Trophoblast cell (in vitro differentiated cells and primary cell): ENCODE measurements at regions not wholly inside any gene's neighbourhood (a gene's known extent, or its start where the extent isn't known, plus 50 kb on each side); places are given as distances from the start of the nearest gene placed in this dataset.

Experiments
- DNase-seq, 2 donors: peaks; one replicate each; pipeline ENCODE4 v3.0.0-alpha.2; 2016
- H2AFZ ChIP-seq: 2 replicates; pipeline ENCODE4 v1.6.1; 2013; ENCODE audit warnings: low read length, moderate library complexity, mild to moderate bottlenecking; ENCODE audit not compliant: insufficient read depth, poor library complexity
- H2AK5ac ChIP-seq: 2 replicates; pipeline ENCODE4 v1.6.1; 2013; ENCODE audit warnings: mild to moderate bottlenecking, low read length
- H2BK120ac ChIP-seq: 2 replicates; pipeline ENCODE4 v1.6.1; 2013; ENCODE audit warnings: low read length, mild to moderate bottlenecking, moderate library complexity; ENCODE audit not compliant: insufficient read depth, poor library complexity
- H2BK12ac ChIP-seq: 2 replicates; pipeline ENCODE4 v1.6.1; 2013; ENCODE audit warnings: mild to moderate bottlenecking, low read length, moderate library complexity
- H2BK5ac ChIP-seq: 2 replicates; pipeline ENCODE4 v1.6.1; 2013; ENCODE audit warnings: low read length, low read depth, moderate library complexity, mild to moderate bottlenecking; ENCODE audit not compliant: poor library complexity
- H3K14ac ChIP-seq: 2 replicates; pipeline ENCODE4 v1.6.1; 2013; ENCODE audit warnings: mild to moderate bottlenecking, low read length
- H3K18ac ChIP-seq: 2 replicates; pipeline ENCODE4 v1.6.1; 2013; ENCODE audit warnings: mild to moderate bottlenecking, low read length
- H3K23ac ChIP-seq: 2 replicates; pipeline ENCODE4 v1.6.1; 2013; ENCODE audit warnings: low read length
- H3K27ac ChIP-seq: 2 replicates; pipeline ENCODE4 v1.5.1; 2013; ENCODE audit warnings: low read depth, mild to moderate bottlenecking, inconsistent platforms, low read length, moderate library complexity
- H3K27me3 ChIP-seq: 2 replicates; pipeline ENCODE4 v1.6.1; 2013; ENCODE audit warnings: inconsistent platforms, mild to moderate bottlenecking, low read length, moderate library complexity; ENCODE audit not compliant: insufficient read depth
- H3K36me3 ChIP-seq, 2 experiments: 1 replicate in 1 of 2; 2 replicates in 1 of 2; pipeline ENCODE4 v1.6.1; 2013; ENCODE audit warnings: low read length in 2 of 2, mild to moderate bottlenecking in 2 of 2, moderate library complexity in 1 of 2; ENCODE audit not compliant: insufficient read depth in 2 of 2, control insufficient read depth in 1 of 2
- H3K4ac ChIP-seq: 2 replicates; pipeline ENCODE4 v1.6.1; 2013; ENCODE audit warnings: low read depth, mild to moderate bottlenecking, low read length, moderate library complexity
- H3K4me1 ChIP-seq, 2 experiments: 1 replicate in 1 of 2; 2 replicates in 1 of 2; pipeline ENCODE4 v1.6.1; 2013; ENCODE audit warnings: low read length in 2 of 2, mild to moderate bottlenecking in 2 of 2, moderate library complexity in 1 of 2; ENCODE audit not compliant: insufficient read depth in 2 of 2, control insufficient read depth in 1 of 2
- H3K4me2 ChIP-seq: 2 replicates; pipeline ENCODE4 v1.6.1; 2013; ENCODE audit warnings: inconsistent platforms, mild to moderate bottlenecking, low read length, moderate library complexity
- H3K4me3 ChIP-seq: 2 replicates; pipeline ENCODE4 v1.5.1; 2013; ENCODE audit warnings: mild to moderate bottlenecking, low read depth, low read length, inconsistent platforms
- H3K79me1 ChIP-seq: one replicate; pipeline ENCODE4 v1.6.1; 2013; ENCODE audit warnings: low read length
- H3K79me2 ChIP-seq: 2 replicates; pipeline ENCODE4 v1.6.1; 2013; ENCODE audit warnings: low read length, mild to moderate bottlenecking; ENCODE audit not compliant: control insufficient read depth, insufficient read depth, poor library complexity
- H3K9ac ChIP-seq: 2 replicates; pipeline ENCODE4 v1.6.1; 2013; ENCODE audit warnings: mild to moderate bottlenecking, low read length
- H3K9me3 ChIP-seq: 2 replicates; pipeline ENCODE4 v1.6.1; 2013; ENCODE audit warnings: low read depth, mild to moderate bottlenecking, control low read depth, inconsistent platforms, low read length; ENCODE audit not compliant: insufficient read depth
- H4K12ac ChIP-seq: 2 replicates; pipeline ENCODE4 v1.6.1; 2013; ENCODE audit warnings: low read depth, mild to moderate bottlenecking, low read length, moderate library complexity
- H4K8ac ChIP-seq: 2 replicates; pipeline ENCODE4 v1.6.1; 2013; ENCODE audit warnings: low read depth, mild to moderate bottlenecking, low read length, moderate library complexity
- H4K91ac ChIP-seq: one replicate; pipeline ENCODE4 v1.6.1; 2013; ENCODE audit warnings: low read depth, mild to moderate bottlenecking, low read length, moderate library complexity
- WGBS: extraction: QIAGEN DNeasy Blood & Tissue Kit; methylation state at CpG from one replicate; pipeline ENCODE4 v1.1.7; 2013; ENCODE audit warnings: missing lambda C conversion rate; ENCODE audit not compliant: insufficient read length, insufficient coverage; ENCODE audit errors: extremely low coverage; 5-methylcytosine and 5-hydroxymethylcytosine counted together

- Histone ChIP-seq H3K14ac (no peak overlapping the region), H4K12ac (no peak overlapping the region), H2AFZ (no peak overlapping the region), H3K18ac (no peak overlapping the region), H3K4me2 (no peak overlapping the region), H2BK120ac (no peak overlapping the region), H3K4me1 (peaks cover 0 to 5% of the 10 kb centered on the region in 2 experiments), H3K9ac (no peak overlapping the region), H4K91ac (peak overlapping the region; percentile 15), H3K36me3 (peaks cover 0 to 2% of the 10 kb centered on the region in 2 experiments), H2BK12ac (peak overlapping the region; percentile 26), H3K23ac (no peak overlapping the region), H3K4me3 (no peak overlapping the region), H2AK5ac (no peak overlapping the region), H4K8ac (no peak overlapping the region), H2BK5ac (no peak overlapping the region), H3K4ac (no peak overlapping the region), H3K27me3 (no peaks in the 10 kb centered on the region), H3K27ac (no peak overlapping the region), H3K9me3 (no peaks in the 10 kb centered on the region), H3K79me2 (no peaks in the 10 kb centered on the region), H3K79me1 (peaks cover under 1% of the 10 kb centered on the region)
- no CpG with 5 or more reads among the region's 1 CpG for WGBS
- no peak for DNase-seq
Measured at GRCh38 chr3:46094506-46094905, 67.2 kb upstream of the XCR1 start.

- peaks cover 0 to 5% of the 10 kb centered on the region in 2 experiments for H3K4me1 ChIP-seq
- no peak overlapping the region for H2BK5ac ChIP-seq
- H3K27me3 ChIP-seq, result no peaks in the 10 kb centered on the region
- no peak overlapping the region for H3K4ac ChIP-seq
- no peak overlapping the region for H3K4me3 ChIP-seq
- H3K79me1 ChIP-seq, result peaks cover 4% of the 10 kb centered on the region
- peaks cover 0 to 2% of the 10 kb centered on the region in 2 experiments for H3K36me3 ChIP-seq
- DNase-seq, result peak; percentile 17 to 59
- no peak overlapping the region for H4K8ac ChIP-seq
- no peaks in the 10 kb centered on the region for H3K9me3 ChIP-seq
- H3K27ac ChIP-seq, result no peak overlapping the region
- H4K12ac ChIP-seq, result no peak overlapping the region
- no peak overlapping the region for H3K9ac ChIP-seq
- no CpG with 5 or more reads among the region's 4 CpGs for WGBS
- H2BK12ac ChIP-seq, result no peak overlapping the region
- no peak overlapping the region for H3K23ac ChIP-seq
- no peak overlapping the region for H4K91ac ChIP-seq
- no peak overlapping the region for H3K18ac ChIP-seq
- no peak overlapping the region for H2BK120ac ChIP-seq
- no peak overlapping the region for H2AK5ac ChIP-seq
- H2AFZ ChIP-seq, result no peak overlapping the region
- no peak overlapping the region for H3K4me2 ChIP-seq
- H3K79me2 ChIP-seq, result no peaks in the 10 kb centered on the region
- H3K14ac ChIP-seq, result no peak overlapping the region
Measured at GRCh38 chr3:46093966-46094365, 66.7 kb upstream of the XCR1 start.

- WGBS, result no CpG with 5 or more reads among the region's 2 CpGs
- Histone ChIP-seq H2BK12ac (no peak overlapping the region), H3K4me2 (no peak overlapping the region), H2AK5ac (no peak overlapping the region), H3K36me3 (peaks cover 0 to 2% of the 10 kb centered on the region in 2 experiments), H3K23ac (no peak overlapping the region), H3K9ac (no peak overlapping the region), H3K9me3 (no peaks in the 10 kb centered on the region), H2BK5ac (no peak overlapping the region), H3K79me1 (peaks cover 4% of the 10 kb centered on the region), H3K27me3 (no peaks in the 10 kb centered on the region), H3K27ac (no peak overlapping the region), H3K4me1 (peaks cover 0 to 5% of the 10 kb centered on the region in 2 experiments), H3K4me3 (no peak overlapping the region), H3K4ac (no peak overlapping the region), H4K12ac (no peak overlapping the region), H4K91ac (no peak overlapping the region), H3K18ac (no peak overlapping the region), H4K8ac (no peak overlapping the region), H3K14ac (no peak overlapping the region), H2BK120ac (no peak overlapping the region), H3K79me2 (no peaks in the 10 kb centered on the region), H2AFZ (no peak overlapping the region)
- no peak for DNase-seq
Measured at GRCh38 chr3:46093327-46093942, 66.2 kb upstream of the XCR1 start.

- Histone ChIP-seq H4K91ac (no peak overlapping the region), H2AFZ (no peak overlapping the region), H4K12ac (no peak overlapping the region), H3K14ac (no peak overlapping the region), H2BK5ac (no peak overlapping the region), H3K4me1 (peaks cover 0 to 5% of the 10 kb centered on the region in 2 experiments), H3K27ac (no peak overlapping the region), H4K8ac (no peak overlapping the region), H3K36me3 (peaks cover 0 to 2% of the 10 kb centered on the region in 2 experiments), H3K9me3 (no peaks in the 10 kb centered on the region), H3K4ac (no peak overlapping the region), H2AK5ac (no peak overlapping the region), H3K9ac (no peak overlapping the region), H3K23ac (no peak overlapping the region), H3K27me3 (no peaks in the 10 kb centered on the region), H3K79me2 (no peaks in the 10 kb centered on the region), H2BK120ac (no peak overlapping the region), H3K4me3 (no peak overlapping the region), H3K18ac (no peak overlapping the region), H3K79me1 (peaks cover 4% of the 10 kb centered on the region), H2BK12ac (no peak overlapping the region), H3K4me2 (no peak overlapping the region)
- DNase-seq, result no peak
- WGBS, result no CpG with 5 or more reads among the region's 2 CpGs
Measured at GRCh38 chr3:46092702-46093080, 65.4 kb upstream of the XCR1 start.
